C4-2B (cell line): ENCODE measurements at regions not wholly inside any gene's neighbourhood (a gene's known extent, or its start where the extent isn't known, plus 50 kb on each side); places are given as distances from the start of the nearest gene placed in this dataset.

Experiments used
- CTCF ChIP-seq: fragments of 450-650 bp; conservative IDR thresholded peaks from 2 replicates; pipeline ENCODE4 v1.5.1; 2017; ENCODE audit warnings: mild to moderate bottlenecking
- ZFX ChIP-seq: fragments of 450-650 bp; IDR thresholded peaks from 2 replicates; pipeline ENCODE4 v1.6.1; 2017

DNA sequence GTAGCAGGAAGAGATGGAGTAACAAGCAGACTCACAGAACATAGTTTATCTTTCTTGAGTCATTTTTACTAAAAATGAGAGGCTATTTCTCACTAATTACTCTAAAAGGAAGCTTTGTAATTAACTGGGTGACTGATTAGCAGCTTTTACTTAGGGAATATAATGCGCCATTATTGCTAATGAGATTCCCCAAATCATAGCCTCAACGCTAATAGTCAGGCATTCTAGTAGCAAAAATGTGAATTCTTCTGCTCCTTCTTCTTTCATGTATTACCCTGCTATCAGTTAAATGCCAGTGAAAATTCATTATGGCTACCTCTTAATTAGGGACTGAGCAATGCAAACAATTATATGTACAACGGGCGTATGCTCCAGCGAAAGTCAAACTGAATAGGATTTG is 349.8 kb downstream of the CDH19 start:
- no peak for TF ChIP-seq CTCF
- no peak for TF ChIP-seq ZFX
